Skeletal muscle satellite cell (primary cell): ENCODE measurements at regions not wholly inside any gene's neighbourhood (a gene's known extent, or its start where the extent isn't known, plus 50 kb on each side); places are given as distances from the start of the nearest gene placed in this dataset.
"Not testable (repeated sequence)": the region's sequence is repeated elsewhere in the genome, so short reads cannot be mapped to it uniquely, and the experiment has no call there.

ENCODE experiments used
- H3K27me3 ChIP-seq: 2 replicates; pipeline ENCODE4 v1.7.0; 2013; ENCODE audit warnings: low read length; ENCODE audit not compliant: control insufficient read depth, insufficient read depth
- H3K36me3 ChIP-seq: 2 replicates; pipeline ENCODE4 v1.7.0; 2013; ENCODE audit warnings: mild to moderate bottlenecking, control low read depth, low read length; ENCODE audit not compliant: insufficient read depth
- H3K4me1 ChIP-seq: 2 replicates; pipeline ENCODE4 v1.7.0; 2013; ENCODE audit warnings: low read length; ENCODE audit not compliant: control insufficient read depth, insufficient read depth
- H3K4me2 ChIP-seq: 2 replicates; pipeline ENCODE4 v1.7.0; 2013; ENCODE audit warnings: mild to moderate bottlenecking, low read length
- H3K4me3 ChIP-seq: 2 replicates; pipeline ENCODE4 v1.7.0; 2013; ENCODE audit warnings: low read length
- H3K9ac ChIP-seq: 2 replicates; pipeline ENCODE4 v1.7.0; 2013; ENCODE audit warnings: mild to moderate bottlenecking, low read depth, low read length, moderate library complexity
- H3K9me3 ChIP-seq: replicated peaks from 2 replicates; pipeline ENCODE4 v1.7.0; 2013; ENCODE audit warnings: mild to moderate bottlenecking, control low read depth, low read length

DNA sequence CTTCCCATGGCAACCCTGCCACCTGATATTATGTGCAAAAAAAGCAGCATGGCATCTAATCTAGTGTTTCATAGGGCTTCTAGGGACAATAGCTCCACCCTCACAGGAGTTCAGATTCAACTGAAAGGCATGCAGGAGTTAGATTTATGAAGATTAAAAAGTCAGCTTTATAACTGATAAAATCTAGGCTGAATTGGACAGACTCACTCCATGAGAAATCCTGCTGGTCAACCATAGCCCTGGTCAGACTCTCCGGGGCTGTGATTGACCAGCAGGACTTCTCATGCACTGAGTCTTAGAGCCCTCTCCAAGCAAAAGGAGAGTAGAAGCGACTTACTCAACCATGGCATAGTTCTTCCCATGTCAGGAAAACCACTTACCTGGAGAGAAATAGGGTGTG, 345.4 kb downstream of the NEBL start:
- no peaks in the 10 kb centered on the region for H3K4me1 ChIP-seq
- H3K36me3 ChIP-seq = no peaks in the 10 kb centered on the region
- H3K9me3 ChIP-seq = no peaks in the 10 kb centered on the region
- H3K4me2 ChIP-seq = no peak overlapping the region
- no peak overlapping the region for H3K4me3 ChIP-seq
- H3K27me3 ChIP-seq = no peaks in the 10 kb centered on the region
- no peak overlapping the region for H3K9ac ChIP-seq

DNA sequence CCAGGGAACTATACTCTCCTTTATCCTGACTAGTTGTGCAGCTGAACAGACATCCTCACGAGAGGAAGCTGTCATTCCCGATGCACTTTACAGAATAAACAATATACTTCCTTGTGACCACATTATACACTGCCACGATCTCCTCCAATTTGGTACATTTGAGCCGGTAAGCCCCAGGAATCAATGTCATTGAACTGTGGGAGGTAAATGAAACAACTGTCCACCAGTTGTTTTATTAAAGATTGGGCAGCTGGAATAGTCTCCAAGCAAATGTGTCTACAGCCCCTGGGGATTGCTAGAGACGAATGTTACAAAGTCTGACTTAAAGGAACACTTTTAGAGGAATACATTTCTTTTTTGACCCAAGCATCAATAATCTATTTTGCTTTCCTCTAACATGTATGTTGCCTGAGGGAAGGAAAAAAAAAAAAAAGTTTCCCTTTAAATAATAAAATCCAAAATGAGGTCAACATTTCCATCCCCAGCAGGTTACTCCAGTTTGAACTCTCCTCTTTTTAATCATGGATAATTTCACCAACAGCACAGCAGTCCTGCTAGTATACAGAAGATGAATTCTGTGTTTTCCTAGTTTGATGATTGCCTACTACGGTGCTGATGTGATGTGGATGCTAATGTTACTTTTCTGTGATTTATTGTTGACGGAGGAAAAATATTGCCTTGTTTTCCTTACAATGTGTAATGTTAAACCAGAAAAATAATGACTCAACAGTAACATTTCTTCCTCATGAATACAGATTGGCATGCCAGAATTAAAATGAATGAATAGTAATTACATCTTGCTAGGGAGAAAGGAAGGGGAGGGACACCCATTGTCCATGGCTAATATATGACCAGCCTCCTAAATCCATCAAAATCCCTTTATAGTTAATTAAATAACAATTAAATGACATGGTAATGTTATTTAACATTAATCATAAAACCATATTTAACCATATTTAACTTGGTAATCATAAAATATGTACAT, 360.9 kb downstream of the NEBL start:
- Histone ChIP-seq H3K4me2 (no peak overlapping the region), H3K4me3 (no peak overlapping the region), H3K36me3 (no peaks in the 10 kb centered on the region), H3K4me1 (no peaks in the 10 kb centered on the region), H3K9me3 (no peaks in the 10 kb centered on the region), H3K9ac (no peak overlapping the region), H3K27me3 (no peaks in the 10 kb centered on the region)

DNA sequence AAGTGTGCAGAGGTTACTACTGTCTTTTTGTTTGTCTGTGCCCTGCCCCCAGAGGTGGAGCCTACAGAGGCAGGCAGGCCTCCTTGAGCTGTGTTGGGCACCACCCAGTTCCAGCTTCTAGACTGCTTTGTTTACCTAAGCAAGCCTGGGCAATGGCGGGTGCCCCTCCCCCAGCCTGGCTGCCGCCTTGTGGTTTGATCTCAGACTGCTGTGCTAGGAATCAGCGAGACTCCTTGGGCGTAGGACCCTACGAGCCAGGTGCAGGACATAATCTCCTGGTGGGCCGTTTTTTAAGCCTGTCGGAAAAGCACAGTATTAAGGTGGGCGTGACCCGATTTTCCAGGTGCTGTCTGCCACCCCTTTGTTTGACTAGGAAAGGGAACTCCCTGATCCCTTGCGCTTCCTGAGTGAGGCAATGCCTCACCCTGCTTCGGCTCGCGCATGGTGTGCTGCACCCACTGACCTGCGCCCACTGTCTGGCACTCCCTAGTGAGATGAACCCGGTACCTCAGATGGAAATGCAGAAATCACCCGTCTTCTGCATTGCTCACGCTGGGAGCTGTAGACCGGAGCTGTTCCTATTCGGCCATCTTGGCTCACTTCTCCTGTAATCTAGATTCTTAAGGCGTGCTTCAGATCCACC, 365.7 kb downstream of the NEBL start:
- not testable (repeated sequence) for H3K9me3 ChIP-seq, H3K27me3 ChIP-seq, H3K9ac ChIP-seq, H3K4me2 ChIP-seq, H3K4me3 ChIP-seq, H3K4me1 ChIP-seq, H3K36me3 ChIP-seq

DNA sequence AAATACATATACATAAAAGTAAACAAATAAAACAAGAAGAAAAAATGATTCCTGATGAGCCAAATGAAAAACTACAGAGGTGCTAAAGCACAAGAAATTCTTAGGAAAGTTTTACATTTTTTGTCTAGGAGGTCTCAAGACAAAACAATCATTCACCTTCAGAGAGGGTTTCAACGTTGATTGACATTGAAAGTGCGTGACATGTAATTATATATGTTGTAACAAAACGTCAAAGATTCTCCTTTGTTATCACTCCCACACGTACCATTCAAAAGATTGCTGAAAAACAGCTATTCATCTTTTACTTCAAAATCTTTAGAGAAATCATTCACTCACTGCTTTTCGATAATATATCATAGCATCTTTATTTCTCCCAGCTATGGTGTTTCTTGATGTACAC, 375.9 kb downstream of the NEBL start:
- Histone ChIP-seq H3K4me1 (no peaks in the 10 kb centered on the region), H3K27me3 (no peaks in the 10 kb centered on the region), H3K9ac (no peak overlapping the region)

DNA sequence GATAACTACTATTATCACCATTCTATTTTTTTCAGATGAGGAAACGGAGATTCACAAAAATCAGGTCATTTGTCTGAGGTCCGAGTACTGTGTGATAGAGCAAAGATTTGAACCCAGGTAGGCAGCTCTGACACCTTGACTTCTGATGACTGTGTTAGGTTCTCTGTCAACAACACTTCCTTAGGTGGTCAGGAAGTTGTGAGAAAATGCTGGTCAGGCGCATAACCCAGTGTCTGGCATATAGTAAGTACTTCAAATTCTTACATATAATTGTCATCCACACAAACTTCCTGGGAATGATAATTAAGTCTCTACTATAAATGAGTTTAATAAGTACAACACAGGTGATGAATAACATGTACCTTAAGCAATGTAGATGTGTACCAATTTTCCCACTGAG, 381.5 kb downstream of the NEBL start:
- Histone ChIP-seq H3K4me2 (no peak overlapping the region), H3K9me3 (no peaks in the 10 kb centered on the region), H3K9ac (no peak overlapping the region), H3K4me3 (no peak overlapping the region), H3K36me3 (no peaks in the 10 kb centered on the region), H3K27me3 (no peaks in the 10 kb centered on the region), H3K4me1 (no peaks in the 10 kb centered on the region)

More for the DNA sequence above, 375.9 kb downstream of the NEBL start:
- Histone ChIP-seq H3K4me3 (no peak overlapping the region), H3K36me3 (no peaks in the 10 kb centered on the region), H3K4me2 (no peak overlapping the region), H3K9me3 (no peaks in the 10 kb centered on the region)

DNA sequence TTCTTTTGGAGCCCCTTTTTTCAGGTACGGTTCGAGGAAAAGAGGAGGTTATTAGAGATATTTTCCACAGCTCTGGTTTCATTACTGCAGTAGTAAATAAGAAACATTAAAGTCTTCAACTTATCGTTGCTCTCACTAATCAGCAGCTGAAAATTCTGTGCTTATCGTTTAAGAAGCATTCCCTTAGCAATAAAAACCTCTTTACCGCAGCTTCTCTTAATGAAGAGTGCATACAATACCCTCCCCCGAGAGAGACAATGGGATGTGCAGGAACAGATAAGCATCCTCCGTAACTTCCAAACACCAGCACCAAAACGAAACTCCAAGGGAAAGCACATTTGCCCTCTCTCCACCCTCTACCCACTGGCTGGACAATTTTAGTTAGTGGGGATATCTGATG, 384.5 kb downstream of the NEBL start:
- no peaks in the 10 kb centered on the region for H3K36me3 ChIP-seq
- H3K4me2 ChIP-seq = no peak overlapping the region
- H3K4me3 ChIP-seq = no peak overlapping the region

DNA sequence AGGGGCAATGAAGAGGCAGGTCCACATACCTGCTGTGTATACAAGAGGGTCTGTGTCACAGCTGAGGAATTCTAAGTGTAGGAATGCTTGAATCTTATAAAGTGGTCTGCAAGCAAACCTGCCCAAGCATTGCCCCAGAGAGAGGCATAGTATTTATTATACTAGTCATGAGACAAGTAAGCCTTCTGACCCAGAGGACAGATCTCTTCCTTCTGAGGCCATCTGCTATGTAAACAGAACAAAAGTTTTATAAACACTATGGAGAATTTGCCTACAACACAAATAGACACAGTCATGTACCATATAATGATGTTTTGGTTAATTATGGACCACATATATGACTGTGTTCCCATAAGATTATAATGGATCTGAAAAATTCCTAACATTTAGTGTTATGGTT, 388.2 kb downstream of the NEBL start:
- no peak overlapping the region for H3K4me2 ChIP-seq
- no peaks in the 10 kb centered on the region for H3K36me3 ChIP-seq
- H3K9me3 ChIP-seq = no peaks in the 10 kb centered on the region

More for the DNA sequence above, 384.5 kb downstream of the NEBL start:
- Histone ChIP-seq H3K9ac (no peak overlapping the region), H3K27me3 (no peaks in the 10 kb centered on the region), H3K9me3 (no peaks in the 10 kb centered on the region), H3K4me1 (no peaks in the 10 kb centered on the region)

DNA sequence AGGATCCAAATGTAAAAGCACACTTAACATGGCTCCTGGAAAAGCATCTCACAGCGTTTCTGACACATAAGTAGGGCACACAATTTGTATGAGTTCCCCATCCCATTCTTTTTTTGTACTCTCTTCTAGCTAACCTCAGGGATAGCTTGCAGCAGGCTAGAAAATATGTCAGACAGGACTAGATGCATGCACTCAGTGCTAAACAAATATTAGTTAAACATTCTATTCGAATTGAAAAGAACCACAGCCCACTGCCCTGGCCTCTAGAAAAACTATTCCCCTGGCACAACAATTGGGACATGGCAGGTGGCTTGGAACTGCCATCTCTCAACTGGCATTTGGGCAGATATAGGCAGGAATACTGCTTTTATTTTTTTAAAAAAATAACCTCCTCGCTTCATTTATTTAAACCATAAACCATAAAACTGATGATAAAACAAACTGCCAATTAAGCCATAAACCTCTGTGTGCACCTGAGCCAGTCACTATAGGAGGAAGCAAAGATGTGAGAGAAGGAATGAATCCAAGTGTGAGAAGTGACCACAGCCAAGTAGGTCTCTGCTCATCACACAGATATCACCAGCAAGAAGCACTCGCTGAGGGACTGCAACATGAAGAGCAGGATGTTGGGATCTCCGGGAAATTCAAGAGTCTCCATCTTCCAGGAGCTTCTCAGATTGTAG, 394.1 kb downstream of the NEBL start:
- no peaks in the 10 kb centered on the region for H3K36me3 ChIP-seq
- H3K4me2 ChIP-seq = no peak overlapping the region
- no peaks in the 10 kb centered on the region for H3K9me3 ChIP-seq
- H3K4me1 ChIP-seq = no peaks in the 10 kb centered on the region
- no peaks in the 10 kb centered on the region for H3K27me3 ChIP-seq
- H3K9ac ChIP-seq = no peak overlapping the region
- H3K4me3 ChIP-seq = no peak overlapping the region

More for the DNA sequence above, 388.2 kb downstream of the NEBL start:
- Histone ChIP-seq H3K4me3 (no peak overlapping the region), H3K4me1 (no peaks in the 10 kb centered on the region), H3K9ac (no peak overlapping the region), H3K27me3 (no peaks in the 10 kb centered on the region)

DNA sequence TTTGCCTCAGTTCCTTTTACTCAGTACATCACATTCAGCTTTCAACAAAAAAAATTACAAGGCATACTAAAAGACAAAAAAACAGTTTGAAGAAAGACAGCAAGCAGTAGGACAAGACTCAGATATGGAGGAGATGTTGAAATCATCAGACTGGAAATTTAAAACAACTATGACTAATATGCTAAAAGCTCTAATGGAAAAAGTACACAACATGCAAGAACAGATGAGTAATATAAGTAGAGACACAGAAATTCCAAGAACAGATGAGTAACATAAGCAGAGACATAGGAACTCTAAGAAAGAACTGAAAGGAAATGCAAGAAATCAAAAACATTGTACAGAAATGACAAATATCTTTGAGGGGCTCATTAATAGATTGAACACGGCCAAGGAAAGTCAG, 402.6 kb downstream of the NEBL start:
- peaks cover 7% of the 10 kb centered on the region for H3K9me3 ChIP-seq
- H3K4me1 ChIP-seq = no peaks in the 10 kb centered on the region
- H3K9ac ChIP-seq = no peak overlapping the region
- H3K4me3 ChIP-seq = no peak overlapping the region
- no peaks in the 10 kb centered on the region for H3K36me3 ChIP-seq
- H3K4me2 ChIP-seq = no peak overlapping the region
- H3K27me3 ChIP-seq = no peaks in the 10 kb centered on the region

DNA sequence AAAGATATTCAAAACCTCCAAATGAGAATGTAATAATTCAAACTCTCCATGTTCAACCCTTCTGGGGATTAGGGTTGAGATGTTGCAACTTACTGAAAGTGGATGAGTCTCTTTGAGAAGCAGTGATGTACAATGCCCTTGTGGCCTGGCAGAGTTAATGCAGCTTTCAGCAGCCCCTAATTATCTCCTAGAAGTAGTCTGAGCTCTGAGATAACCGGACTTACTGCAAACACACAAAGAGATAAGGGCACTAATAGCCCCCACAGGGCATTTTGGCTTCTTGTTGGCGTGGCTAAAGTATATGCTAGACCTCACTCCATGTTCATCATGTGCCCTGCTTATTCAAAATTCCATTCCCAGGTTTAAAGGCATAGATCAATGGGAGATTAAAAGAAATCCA, 404.7 kb downstream of the NEBL start:
- Histone ChIP-seq H3K4me3 (no peak overlapping the region), H3K9me3 (peaks cover 7% of the 10 kb centered on the region), H3K4me1 (no peaks in the 10 kb centered on the region), H3K36me3 (no peaks in the 10 kb centered on the region), H3K27me3 (no peaks in the 10 kb centered on the region), H3K9ac (no peak overlapping the region), H3K4me2 (no peak overlapping the region)

DNA sequence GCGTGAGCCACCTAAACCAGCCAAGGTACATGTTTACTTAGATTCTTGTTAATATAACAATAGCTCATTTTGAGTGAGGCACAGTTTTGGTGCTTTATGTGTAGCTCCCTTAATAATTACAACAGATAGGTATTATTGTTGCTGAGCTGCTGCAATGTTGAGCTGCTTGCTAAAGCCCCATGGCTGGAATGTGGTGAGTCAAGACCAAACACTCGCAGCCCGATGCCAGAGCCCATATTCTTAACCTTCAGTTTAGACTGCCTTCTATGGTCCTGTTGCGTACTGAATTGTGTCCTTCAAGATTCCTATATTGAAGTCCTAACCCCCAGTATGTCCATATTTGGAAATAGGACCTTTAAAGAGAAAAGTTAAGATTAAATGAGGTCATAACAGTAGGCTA, 407.1 kb downstream of the NEBL start:
- Histone ChIP-seq H3K27me3 (no peaks in the 10 kb centered on the region), H3K4me2 (no peak overlapping the region), H3K9me3 (peaks cover 7% of the 10 kb centered on the region), H3K9ac (no peak overlapping the region), H3K4me1 (no peaks in the 10 kb centered on the region), H3K4me3 (no peak overlapping the region), H3K36me3 (no peaks in the 10 kb centered on the region)
